NCI-H82 treated with DMSO at 0.1 percent for 48 hours (cell line): ENCODE measurements at regions not wholly inside any gene's neighbourhood (a gene's known extent, or its start where the extent isn't known, plus 50 kb on each side); places are given as distances from the start of the nearest gene placed in this dataset.

Source experiments
- DNase-seq: peaks from one replicate; lab custom pipeline; 2025; ENCODE audit not compliant: unreplicated experiment; lab: John Stamatoyannopoulos, UW

DNA sequence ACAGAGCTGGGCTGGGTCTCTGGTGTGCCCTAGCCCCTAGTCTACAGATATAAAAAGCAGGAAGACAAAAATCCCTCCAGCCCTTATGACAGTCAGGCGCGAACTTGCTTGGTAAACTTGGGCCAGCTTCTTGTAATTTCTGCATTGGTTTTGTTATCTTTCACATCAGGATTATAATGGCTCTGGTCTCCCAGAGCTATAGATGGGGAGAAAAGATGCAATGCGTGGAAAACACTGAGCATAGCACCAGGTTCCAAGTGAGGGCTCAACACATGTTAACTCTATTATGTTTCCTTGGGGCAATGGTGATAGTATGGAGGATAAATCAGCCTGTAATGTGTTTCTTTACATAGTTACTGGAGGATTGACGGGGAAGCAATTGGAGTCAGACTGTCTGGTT lies 246.8 kb upstream of the KCNG1 start:
- DNase-seq: no peak

DNA sequence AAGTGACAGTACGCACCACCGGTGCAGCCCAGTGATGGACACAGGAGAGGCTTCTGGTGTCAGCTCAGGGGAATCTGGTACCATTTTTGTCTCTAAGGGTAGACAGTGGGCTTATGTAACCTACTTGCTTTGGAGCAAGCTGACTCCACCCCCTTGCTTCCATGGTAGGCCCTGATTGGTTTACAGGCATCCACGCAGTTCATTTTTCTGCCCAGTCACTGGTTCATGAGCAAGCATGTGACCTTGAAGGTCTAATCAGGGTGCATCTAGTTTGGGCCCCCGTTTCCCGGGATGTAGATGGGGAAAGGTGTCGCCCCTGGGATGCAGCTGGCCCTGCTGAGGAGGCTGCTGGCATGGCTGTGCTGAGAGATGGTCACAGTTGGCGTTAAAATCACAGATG lies 244.8 kb upstream of the KCNG1 start:
- no peak for DNase-seq

DNA sequence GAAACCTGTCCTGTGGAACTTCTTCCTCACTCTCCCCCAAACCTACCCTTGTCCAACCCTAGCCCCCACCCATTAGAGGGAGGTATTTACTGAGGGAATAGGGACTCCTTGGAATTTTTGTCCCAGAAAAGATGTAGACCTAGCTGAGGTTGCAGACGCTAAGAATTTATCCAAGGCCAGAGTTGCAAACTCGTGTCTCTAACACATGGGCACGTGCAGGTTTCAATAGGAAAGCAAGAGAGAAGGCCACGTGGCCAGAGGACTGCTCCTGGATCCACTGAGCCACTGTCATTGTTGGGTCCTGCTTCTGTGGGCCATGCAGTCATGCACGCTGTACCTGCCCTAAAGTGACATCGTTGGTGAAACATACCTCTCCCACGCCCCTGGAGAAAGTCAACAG lies 243.4 kb upstream of the KCNG1 start:
- no peak for DNase-seq

DNA sequence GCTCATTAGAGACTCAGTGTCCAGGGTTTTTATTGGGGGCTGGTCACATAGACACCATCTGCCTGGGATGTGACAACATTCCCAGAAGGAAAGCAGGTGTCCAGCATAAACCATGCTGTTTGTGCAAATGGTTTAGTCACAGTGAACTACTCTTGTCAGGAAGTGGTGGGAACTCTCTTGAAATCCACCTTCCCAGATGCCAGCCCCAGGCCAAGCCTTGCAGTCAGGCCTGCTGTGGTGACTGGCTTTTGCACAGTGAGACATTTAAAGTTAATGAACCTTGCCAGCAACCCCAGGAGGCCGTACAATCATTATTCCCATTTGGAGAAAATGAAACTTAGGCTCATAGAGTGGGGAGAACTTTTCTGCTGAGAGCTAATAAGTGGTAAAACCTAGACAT lies 242.5 kb upstream of the KCNG1 start:
- DNase-seq: no peak

DNA sequence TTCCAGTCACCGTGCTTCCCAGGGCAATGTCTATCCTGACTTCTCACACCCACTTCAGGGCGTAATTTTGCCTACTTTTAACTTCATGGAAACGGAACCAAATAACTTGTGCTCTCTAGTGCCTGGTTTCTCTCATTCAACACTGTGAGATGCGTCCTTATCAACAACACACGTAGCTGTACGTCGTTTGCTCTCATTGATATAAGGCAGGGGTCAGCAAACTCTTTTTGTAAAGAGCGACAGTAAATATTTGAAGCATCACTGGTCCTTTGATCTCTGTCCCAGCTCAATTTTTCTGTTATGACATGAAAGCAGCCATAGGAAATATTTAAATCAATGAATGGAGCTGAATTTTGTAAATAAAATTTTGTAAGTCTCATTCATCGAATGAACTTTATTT lies 239.3 kb upstream of the KCNG1 start:
- DNase-seq: no peak

DNA sequence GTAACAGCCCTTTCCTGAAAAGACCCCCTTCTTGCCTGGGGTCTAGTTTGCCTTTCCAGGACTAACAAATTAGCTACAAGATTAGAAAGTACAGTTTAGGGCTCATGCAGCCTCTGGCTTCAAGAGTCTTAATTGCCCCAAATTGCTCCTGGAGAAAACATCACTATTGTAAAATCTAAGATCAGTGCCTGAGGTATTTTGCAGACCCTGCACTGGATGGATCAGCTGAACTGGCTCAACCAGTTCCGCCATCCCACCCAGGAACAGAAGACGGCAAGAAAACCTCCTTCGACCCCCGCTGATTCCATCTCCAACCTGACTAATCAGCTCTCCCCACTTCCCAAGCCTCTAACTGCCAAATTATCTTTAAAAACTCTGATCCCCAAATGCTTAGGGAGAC lies 236.5 kb upstream of the KCNG1 start:
- DNase-seq: no peak

DNA sequence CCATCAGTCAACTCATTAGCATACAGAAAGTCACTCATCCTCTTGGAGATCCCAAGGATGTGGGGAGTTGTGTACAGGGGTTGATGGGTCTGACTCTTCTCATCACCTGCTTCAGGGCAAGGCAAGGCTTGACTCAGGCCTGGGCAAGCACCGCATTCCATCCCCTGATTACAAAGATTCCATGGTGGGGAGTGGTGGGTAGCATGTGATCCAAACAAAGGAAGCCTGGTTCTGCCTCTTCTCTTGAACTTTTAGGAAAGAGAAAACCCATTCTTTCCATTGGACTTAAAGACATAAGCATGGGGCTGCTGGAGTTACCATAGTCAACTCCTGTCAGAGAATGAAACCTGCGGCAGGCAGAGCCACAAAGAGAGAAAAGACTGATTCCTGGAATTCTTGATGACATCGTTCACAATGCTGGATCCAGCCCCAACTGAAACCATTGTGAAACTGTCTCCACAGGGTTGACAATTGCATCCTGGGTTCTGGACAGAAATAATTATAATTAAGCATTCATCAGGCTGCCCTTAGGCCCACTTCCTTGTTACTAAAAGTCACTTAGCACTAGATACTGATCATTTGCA lies 235.8 kb upstream of the KCNG1 start:
- DNase-seq: no peak

DNA sequence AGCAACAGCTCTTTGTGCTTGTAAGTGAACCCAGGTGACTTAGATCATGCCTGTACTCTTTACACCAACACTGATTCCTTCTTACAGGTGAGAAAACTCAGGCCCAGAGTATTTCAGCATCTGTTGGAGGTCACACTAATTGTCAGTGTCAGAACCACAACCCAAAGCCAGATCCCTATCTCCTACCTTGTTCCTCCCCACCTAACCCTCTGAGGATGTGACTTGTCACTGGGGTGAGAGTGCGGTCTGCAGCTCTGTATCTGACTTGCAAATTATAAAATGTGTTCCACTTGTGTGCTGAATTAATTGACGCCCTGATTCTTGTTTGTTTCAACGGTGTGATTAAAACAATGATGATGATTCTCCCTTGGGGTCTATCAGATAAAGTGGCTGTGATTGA lies 232.5 kb upstream of the KCNG1 start:
- DNase-seq: no peak

DNA sequence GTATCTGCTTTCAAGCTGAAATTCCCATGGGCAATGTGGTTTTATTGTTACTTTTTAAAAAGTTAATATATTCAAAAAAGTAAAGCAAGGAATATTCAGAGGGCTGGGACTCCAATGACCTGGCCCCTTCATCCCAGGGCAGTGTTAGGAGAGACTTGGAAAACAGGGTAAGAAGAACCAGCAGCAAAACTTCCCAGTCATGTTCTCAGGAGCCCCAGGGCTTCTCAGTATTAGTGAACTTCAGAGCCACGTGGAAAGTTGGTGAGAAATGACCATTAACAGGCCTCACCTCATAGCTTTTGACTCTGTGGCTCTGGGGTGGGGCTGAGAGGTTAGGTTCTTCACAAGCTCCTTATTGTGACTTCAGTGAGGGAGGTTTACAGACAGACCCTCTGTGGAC lies 230.4 kb upstream of the KCNG1 start:
- no peak for DNase-seq

DNA sequence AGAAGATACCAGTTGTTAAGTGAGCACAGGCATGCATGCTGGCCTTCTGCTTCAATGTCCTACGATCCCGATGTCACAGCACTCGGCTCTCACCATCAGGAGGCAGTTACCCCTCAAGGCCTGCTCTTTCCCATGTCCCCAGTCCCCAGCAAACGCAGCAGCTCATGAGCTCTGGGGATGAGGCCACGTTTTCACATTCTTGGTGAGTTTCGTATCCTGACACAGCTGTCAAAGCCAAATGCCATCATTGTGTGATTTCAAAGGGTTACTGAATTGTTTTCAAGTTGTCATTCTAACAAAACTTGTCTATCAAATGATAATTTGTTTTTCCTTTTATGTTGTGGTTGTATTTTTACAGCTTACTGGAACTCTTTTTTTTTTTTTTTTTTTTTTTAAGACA lies 226.9 kb upstream of the KCNG1 start:
- DNase-seq: no peak

DNA sequence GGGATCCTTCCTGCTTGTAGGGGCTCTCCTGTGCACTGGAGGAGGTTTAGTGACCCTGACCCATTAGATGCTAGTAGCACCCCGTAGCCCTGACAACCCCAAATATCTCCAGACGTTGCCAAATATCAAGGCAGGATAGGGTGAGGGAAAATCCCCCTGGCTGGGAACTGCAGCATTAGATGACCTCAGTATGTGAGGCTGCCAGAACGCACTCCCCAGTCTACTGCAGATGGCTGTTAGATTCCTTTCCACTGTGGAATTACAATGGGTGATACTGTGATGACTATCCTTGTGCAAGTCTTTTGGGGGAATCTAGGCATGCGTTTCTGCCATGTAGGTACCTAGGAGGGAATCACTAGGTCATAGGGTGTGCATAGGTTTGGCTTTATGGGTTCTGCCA lies 226.3 kb upstream of the KCNG1 start:
- DNase-seq: no peak

DNA sequence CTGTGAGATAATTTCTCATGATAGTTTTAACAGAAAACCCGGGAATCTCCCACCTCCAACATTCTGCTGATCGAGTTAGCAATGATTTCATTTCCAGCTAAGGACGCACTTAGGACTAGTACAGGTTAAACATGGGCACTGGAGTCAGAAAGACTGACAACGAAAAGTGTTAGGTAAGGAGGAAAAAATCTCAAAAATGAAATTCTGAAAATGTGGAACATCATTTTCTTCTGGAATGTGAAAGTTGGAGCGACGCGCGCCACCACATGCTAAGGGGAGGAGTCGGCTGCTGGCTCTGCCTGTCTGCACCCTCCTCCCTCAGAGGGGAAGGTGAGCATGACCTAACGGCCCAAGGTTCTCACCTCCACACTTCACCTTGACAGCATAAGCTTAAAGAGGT lies 221.6 kb upstream of the KCNG1 start:
- DNase-seq: no peak

DNA sequence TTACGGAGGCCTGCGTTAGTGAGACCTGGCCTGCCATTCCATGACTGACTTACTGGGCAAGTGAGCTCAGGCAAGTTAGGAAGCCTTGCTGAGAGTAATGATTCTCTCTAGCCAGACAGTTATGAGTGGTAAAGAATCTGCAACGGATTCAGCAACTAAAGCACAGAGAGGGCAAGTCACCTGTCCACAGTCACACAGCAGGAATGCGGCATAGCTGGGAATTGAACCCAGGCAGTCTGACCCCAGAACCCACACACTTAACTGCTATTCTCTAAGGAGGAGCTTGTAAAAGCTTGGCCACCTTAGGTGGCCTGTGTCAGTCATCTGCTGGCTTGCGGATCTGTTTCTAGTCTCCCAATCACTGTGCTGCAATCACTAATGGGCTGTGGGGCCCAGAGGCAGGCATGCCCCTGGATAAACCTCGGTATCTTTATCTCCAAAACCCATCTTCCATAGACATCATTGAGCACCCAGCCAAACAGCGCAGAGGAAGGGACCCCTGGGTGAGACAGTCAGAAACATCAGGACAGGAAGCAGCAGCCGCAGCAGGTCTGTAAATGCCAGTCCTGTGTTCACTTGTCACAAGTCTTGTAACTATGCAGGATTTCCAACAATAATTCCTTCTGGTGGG lies 215.9 kb upstream of the KCNG1 start:
- no peak for DNase-seq

DNA sequence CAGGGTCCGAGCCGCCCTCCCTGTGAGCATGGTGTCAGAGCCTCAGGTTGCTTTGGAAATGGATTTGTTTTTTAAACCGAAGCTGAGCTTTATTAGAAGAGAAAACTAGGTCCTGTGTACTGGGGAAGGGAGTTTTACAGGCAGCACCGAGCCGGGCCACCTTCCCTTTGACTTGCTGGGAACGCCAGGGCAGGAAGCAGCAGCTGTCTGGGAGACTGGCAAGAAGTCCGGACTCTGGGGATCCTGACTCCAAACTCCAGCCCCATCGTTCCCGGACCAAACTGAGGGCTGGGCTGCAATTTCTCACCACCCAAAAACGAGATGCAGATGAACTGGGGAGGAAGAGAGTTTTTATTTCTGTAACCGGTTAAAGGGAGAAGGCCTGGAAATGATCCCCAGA lies 214.9 kb upstream of the KCNG1 start:
- no peak for DNase-seq

DNA sequence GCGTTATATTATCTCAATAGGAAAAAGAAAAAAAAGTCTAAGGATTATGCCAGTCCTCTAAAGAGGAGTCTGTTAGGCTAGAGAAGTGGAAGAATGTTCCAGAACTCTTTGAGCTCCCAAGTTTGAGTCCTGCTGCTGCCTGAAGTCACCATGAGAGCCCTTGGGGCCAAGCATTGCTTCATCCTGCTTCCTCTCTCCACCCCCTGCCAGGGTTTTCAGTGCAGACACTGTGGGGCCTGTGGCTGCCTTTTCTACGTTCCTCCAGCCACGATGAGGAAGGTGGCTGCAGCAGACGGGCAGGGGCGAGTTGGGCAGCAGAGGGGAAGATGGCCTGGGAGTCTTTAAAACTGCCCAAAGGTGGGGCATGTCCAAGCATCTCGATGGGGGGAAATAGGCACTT lies 214.4 kb upstream of the KCNG1 start:
- DNase-seq: no peak

DNA sequence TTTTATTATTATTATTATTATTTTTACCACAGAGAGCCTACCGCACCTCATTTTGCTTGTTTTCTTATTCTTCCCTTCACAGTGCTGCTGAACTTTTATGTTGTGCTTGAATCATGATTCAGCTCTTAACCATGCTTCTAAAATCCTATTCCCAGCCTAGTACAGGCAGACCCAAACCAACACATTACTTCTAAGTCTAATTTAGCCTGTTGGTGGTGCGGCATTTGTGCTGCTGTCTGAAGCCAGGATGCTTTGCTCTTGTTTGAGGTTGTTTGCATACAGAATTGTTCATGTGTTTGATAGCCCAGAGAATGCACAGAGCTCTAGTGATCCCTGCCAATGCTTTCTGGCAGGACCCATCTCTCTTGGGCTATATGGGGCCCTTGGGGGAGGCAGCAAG lies 213.5 kb upstream of the KCNG1 start:
- DNase-seq: no peak

DNA sequence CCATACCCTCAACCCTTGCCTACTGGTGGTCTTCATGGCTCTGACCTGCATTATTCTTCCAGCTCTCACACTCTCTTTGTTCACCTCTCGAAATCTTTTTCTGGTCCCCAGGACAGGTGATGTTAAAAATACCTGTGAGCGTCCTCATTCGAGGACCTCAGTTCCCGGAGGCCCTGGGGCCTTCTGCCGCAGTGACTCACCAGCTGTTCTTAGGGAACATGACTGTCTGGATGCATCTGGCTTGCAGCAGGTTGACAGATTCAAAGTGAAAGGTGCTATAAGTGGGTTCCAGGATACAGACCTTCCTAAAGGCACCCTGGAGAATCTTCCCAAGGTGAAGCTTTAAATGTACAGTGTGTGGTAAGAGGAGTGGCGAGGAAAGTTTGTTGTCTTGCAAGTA lies 210.4 kb upstream of the KCNG1 start:
- no peak for DNase-seq

DNA sequence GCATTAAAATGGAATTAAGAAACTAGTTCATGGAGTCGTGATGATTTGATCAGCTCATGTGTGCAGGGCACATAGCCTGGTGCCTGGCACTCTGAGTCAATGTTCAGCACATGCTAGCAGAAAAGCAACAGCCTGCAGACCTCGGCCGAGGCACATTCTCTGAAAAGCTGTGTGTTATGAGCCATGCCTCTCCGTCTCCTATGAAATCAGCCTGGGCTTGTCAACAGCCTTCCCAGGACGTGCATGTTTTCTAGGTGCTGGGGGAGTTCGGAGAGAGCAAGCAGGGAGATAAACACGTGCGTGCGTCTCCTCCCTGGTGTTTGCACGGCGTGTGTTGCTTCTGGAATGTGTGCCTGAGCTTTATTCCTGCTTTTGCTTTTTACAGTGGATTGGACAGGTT lies 207.8 kb upstream of the KCNG1 start:
- no peak for DNase-seq

DNA sequence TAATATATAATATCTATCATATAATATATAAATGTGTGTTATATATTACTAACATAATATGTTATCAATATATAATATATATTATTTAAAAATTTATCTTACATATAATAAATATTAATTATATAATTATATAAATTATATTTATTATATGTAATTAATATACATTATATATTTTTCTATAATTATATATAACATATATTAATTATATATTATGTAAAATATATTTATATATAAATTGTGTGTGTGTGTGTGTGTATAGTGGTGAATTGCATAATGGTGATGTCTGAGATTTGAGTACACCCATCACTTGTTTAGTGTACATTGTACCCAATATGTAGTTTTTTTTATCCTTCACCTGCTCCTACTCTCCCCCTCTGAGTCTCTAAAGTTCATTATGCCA lies 205.9 kb upstream of the KCNG1 start:
- no peak for DNase-seq

DNA sequence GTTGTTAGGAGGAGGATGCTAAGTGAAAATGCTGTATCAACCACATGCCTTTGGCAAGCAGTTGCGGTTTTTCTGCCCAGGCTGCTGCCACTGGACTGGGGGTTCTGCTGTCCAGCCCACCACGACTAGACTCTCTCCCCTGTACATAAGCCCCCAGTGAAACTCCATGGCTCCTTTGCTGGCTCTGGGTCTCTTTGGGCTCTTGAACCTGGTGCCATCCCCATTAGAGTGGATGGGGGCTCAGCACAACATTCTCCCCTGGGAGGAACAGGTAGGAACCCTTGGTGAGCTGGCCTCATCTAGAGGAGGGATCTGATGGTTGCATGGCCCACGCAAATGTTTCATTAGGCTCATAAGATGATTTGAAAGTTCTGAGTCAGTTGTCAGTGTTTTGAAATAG lies 204.8 kb upstream of the KCNG1 start:
- no peak for DNase-seq

DNA sequence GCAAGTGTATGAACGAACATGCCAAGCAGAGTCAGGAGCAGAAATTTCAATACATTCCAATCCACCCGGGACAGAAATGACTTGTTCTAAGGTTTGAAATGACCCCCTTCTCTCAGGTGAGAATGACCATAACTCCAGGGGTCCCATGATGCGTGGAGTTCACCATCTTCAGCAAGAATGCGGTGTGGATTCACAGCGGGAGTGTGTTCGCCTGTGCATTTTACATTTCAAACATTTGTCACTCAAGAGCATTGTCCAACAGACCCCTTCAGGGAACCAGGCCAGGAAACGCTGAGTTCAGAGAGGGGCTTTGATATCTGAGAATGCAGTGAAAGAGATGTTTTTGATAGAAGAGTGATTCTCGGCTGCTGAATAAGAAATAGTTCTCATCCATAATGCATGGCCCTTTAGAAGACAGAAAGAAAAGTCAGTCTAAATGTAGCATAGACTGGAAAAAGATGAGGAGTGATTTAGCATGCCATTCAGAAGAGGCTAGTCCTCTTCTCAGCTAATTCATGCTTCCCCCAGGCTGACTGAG lies 200.3 kb upstream of the KCNG1 start:
- DNase-seq: no peak

DNA sequence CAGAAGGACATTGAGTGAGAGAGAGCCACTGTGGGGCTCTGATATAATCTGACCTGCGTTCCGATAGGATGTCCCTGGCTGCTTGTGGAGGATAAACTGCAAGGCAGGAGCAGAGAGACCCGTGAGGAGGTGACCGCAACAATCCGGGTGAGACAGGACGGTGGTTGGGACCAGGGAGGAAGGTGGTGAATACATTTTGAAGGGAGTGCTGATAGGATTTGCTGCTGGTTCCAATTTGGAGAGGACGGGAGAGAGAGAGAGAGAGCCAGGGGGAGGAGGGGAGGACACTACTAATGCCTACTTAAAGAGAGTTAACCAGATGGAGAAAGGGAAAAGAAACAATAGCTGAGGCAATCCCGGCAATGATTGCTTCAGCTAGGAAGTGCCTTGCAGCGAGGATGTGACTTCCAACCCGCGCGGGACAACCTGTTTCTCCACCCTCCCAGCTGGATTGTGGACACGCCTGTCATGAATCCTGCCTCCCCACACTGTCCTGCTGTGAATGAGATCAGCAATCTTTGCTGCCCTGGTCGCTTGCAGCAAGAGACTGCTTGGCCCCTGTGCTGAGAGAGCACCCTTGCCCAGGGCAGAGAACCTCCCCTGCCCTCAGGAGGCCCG lies 199.0 kb upstream of the KCNG1 start:
- peak; percentile 83 for DNase-seq

DNA sequence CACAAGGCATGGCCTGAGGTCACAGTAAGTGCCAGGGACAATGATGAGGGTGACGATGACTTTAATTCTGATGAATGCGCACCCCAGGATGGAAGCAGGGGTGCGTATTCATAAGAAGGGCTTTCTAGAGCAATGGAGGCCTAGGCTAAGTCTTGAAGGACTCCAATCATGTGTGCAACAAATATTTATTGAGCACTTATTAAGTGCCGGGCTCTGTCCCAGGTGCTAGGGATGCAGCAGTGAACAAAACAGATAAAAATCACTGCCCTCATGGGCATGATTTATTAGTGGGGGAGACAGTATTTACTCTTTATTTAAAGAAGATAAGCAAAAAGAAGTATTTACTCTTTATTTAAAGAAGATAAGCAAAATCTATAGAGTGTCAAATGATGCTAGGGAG lies 198.2 kb upstream of the KCNG1 start:
- DNase-seq: no peak
